H1 (cell line): ENCODE measurements at regions not wholly inside any gene's neighbourhood (a gene's known extent, or its start where the extent isn't known, plus 50 kb on each side); places are given as distances from the start of the nearest gene placed in this dataset.
"Not testable (repeated sequence)": the region's sequence is repeated elsewhere in the genome, so short reads cannot be mapped to it uniquely, and the experiment has no call there.

Experiments used
- CTCF ChIA-PET: fragments of 300-600 bp; sonication (Branson Sonifier 250); formaldehyde crosslinking; loops from one replicate; lab custom pipeline; 2021; ENCODE audit not compliant: partially characterized antibody; lab: Charles Lee
- POLR2A ChIA-PET: fragments of 300-600 bp; sonication (Branson Sonifier 250); formaldehyde crosslinking; loops from one replicate; lab custom pipeline; 2021; ENCODE audit warnings: inconsistent platforms; ENCODE audit not compliant: partially characterized antibody; lab: Charles Lee
- DNase-seq, 2 experiments: peaks; one replicate each; pipeline versions ENCODE4 v3.0.0 to v3.0.0-alpha.2; 2010 to 2022; ENCODE audit warnings: low spot score in 2 of 2, low read depth in 1 of 2, mixed read lengths in 1 of 2
- FAIRE-seq: peaks from 2 replicates; lab custom pipeline; 2011; peaks lifted over from hg19 to GRCh38; lab: Jason Lieb, UNC
- H2AFZ ChIP-seq: 2 replicates; pipeline ENCODE4 v1.8.1; 2012; ENCODE audit warnings: low read length, inconsistent platforms
- H2AK5ac ChIP-seq: 2 replicates; pipeline ENCODE4 v1.6.1; 2013; ENCODE audit warnings: low read depth, low read length
- H2BK120ac ChIP-seq: replicated peaks from 2 replicates; pipeline ENCODE3; 2013; ENCODE audit warnings: low read depth, low read length, inconsistent platforms
- H2BK12ac ChIP-seq: 2 replicates; pipeline ENCODE4 v1.6.1; 2013; ENCODE audit warnings: low read depth, low read length
- H2BK15ac ChIP-seq: 2 replicates; pipeline ENCODE4 v1.6.1; 2013; ENCODE audit warnings: low read length
- H2BK20ac ChIP-seq: 2 replicates; pipeline ENCODE4 v1.6.1; 2013; ENCODE audit warnings: low read length
- H2BK5ac ChIP-seq: 2 replicates; pipeline ENCODE4 v1.6.1; 2013; ENCODE audit warnings: low read depth, low read length
- H3K14ac ChIP-seq: 2 replicates; pipeline ENCODE4 v1.6.1; 2013; ENCODE audit warnings: inconsistent platforms; ENCODE audit not compliant: insufficient read length
- H3K18ac ChIP-seq: 2 replicates; pipeline ENCODE4 v1.6.1; 2013; ENCODE audit warnings: low read length; ENCODE audit errors: extremely low read depth
- H3K23ac ChIP-seq: 2 replicates; pipeline ENCODE4 v1.6.1; 2013; ENCODE audit warnings: inconsistent platforms; ENCODE audit not compliant: insufficient read length
- H3K23me2 ChIP-seq: 2 replicates; pipeline ENCODE4 v1.6.1; 2013; ENCODE audit warnings: low read depth, low read length
- H3K27ac ChIP-seq: 2 replicates; pipeline ENCODE4 v1.6.1; 2011; ENCODE audit warnings: low read depth, low read length, inconsistent platforms
- H3K27me3 ChIP-seq, 4 experiments: replicated peaks in 1 of 4; 1 replicate in 1 of 4; 2 replicates in 3 of 4; pipeline versions ENCODE4 v1.6.1 to v1.8.1; 2011 to 2013; ENCODE audit warnings: low read length in 3 of 4, mild to moderate bottlenecking in 3 of 4, inconsistent platforms in 2 of 4, mixed read lengths in 2 of 4, moderate library complexity in 1 of 4; ENCODE audit not compliant: control insufficient read depth in 3 of 4, insufficient read depth in 3 of 4; ENCODE audit errors: extremely low read depth in 1 of 4
- H3K36me3 ChIP-seq, 4 experiments: 2 replicates each; pipeline versions ENCODE4 v1.6.1 to v1.8.1; 2011 to 2013; ENCODE audit warnings: mild to moderate bottlenecking in 4 of 4, low read length in 3 of 4, moderate library complexity in 2 of 4, control low read depth in 1 of 4, inconsistent platforms in 1 of 4; ENCODE audit not compliant: insufficient read depth in 4 of 4, control insufficient read depth in 2 of 4
- H3K4ac ChIP-seq: replicated peaks from 2 replicates; pipeline ENCODE3; 2013; ENCODE audit warnings: low read length, low read depth, mixed read lengths, inconsistent platforms; ENCODE audit not compliant: insufficient read length
- H3K4me1 ChIP-seq, 4 experiments: replicated peaks in 1 of 4; 1 replicate in 1 of 4; 2 replicates in 3 of 4; pipeline versions ENCODE4 v1.6.1 to v1.8.1; 2011 to 2013; ENCODE audit warnings: low read length in 3 of 4, inconsistent platforms in 2 of 4, mixed read lengths in 1 of 4; ENCODE audit not compliant: insufficient read depth in 4 of 4, control insufficient read depth in 3 of 4
- H3K4me2 ChIP-seq, 2 experiments: 2 replicates each; pipeline versions ENCODE4 v1.6.1 to v1.8.1; 2011 to 2013; ENCODE audit warnings: low read depth in 2 of 2, low read length in 2 of 2, control low read depth in 1 of 2, inconsistent platforms in 1 of 2, mild to moderate bottlenecking in 1 of 2; ENCODE audit not compliant: insufficient read depth in 1 of 2
- H3K4me3 ChIP-seq, 4 experiments: fragments of 200-600, 300-600 bp in 1 of 4; sonication (generic), shearing (Covaris generic), sonication (Bioruptor Twin) in 1 of 4; 2 replicates each; pipeline versions ENCODE4 v1.5.1 to v1.8.1; 2011 to 2016; ENCODE audit warnings: low read length in 4 of 4, low read depth in 3 of 4, control low read depth in 2 of 4, inconsistent platforms in 2 of 4, mild to moderate bottlenecking in 2 of 4, mixed read lengths in 1 of 4, moderate library complexity in 1 of 4; ENCODE audit not compliant: insufficient read depth in 2 of 4; ENCODE audit errors: extremely low read depth in 1 of 4
- H3K56ac ChIP-seq: replicated peaks from 2 replicates; pipeline ENCODE3; 2013; ENCODE audit warnings: low read depth, mild to moderate bottlenecking, mixed read lengths, low read length, inconsistent platforms; ENCODE audit not compliant: insufficient read length
- H3K79me1 ChIP-seq: 2 replicates; pipeline ENCODE4 v1.6.1; 2013; ENCODE audit warnings: low read depth, low read length, control low read depth
- H3K79me2 ChIP-seq, 2 experiments: 2 replicates each; pipeline versions ENCODE4 v1.6.1 to v1.8.1; 2012 to 2013; ENCODE audit warnings: low read length in 2 of 2, mild to moderate bottlenecking in 2 of 2, inconsistent platforms in 1 of 2; ENCODE audit not compliant: insufficient read depth in 2 of 2, control insufficient read depth in 1 of 2
- H3K9ac ChIP-seq, 4 experiments: replicated peaks in 1 of 4; 1 replicate in 1 of 4; 2 replicates in 3 of 4; pipeline versions ENCODE4 v1.6.1 to v1.8.1; 2011 to 2013; ENCODE audit warnings: low read depth in 3 of 4, low read length in 3 of 4, control low read depth in 2 of 4, mild to moderate bottlenecking in 2 of 4, moderate library complexity in 2 of 4, inconsistent platforms in 1 of 4; ENCODE audit errors: extremely low read depth in 1 of 4
- H3K9me3 ChIP-seq, 2 experiments: 2 replicates each; pipeline versions ENCODE4 v1.6.1 to v1.8.1; 2012 to 2013; ENCODE audit warnings: mild to moderate bottlenecking in 2 of 2, moderate library complexity in 2 of 2, control low read depth in 1 of 2, inconsistent platforms in 1 of 2, low read depth in 1 of 2, low read length in 1 of 2, mixed read lengths in 1 of 2; ENCODE audit not compliant: insufficient read depth in 2 of 2
- H4K20me1 ChIP-seq, 2 experiments: replicated peaks in 1 of 2; 2 replicates each; pipeline versions ENCODE3 to v1.8.1; 2011 to 2013; ENCODE audit warnings: inconsistent platforms in 2 of 2, low read length in 2 of 2, mild to moderate bottlenecking in 1 of 2; ENCODE audit not compliant: insufficient read depth in 2 of 2, control insufficient read depth in 1 of 2
- H4K5ac ChIP-seq: 2 replicates; pipeline ENCODE4 v1.6.1; 2013; ENCODE audit warnings: low read length, low read depth, mixed read lengths, inconsistent platforms; ENCODE audit not compliant: insufficient read length
- H4K8ac ChIP-seq: 2 replicates; pipeline ENCODE4 v1.8.0; 2013; ENCODE audit warnings: mild to moderate bottlenecking, moderate library complexity, low read length, inconsistent platforms; ENCODE audit not compliant: insufficient read depth; ENCODE audit errors: extremely low read depth
- H4K91ac ChIP-seq: replicated peaks from 2 replicates; pipeline ENCODE3; 2013; ENCODE audit warnings: low read length, mixed read lengths, inconsistent platforms; ENCODE audit not compliant: insufficient read length
- WGBS, 2 experiments: shearing (Covaris generic) in 1 of 2; methylation state at CpG; one replicate each; pipeline versions ENCODE4 v1.1.6 to v1.1.7; 2013 to 2015; ENCODE audit warnings: low lambda C conversion rate in 2 of 2, mixed read lengths in 2 of 2, inconsistent platforms in 1 of 2, low coverage in 1 of 2, missing lambda C conversion rate in 1 of 2; ENCODE audit not compliant: insufficient replicate concordance in 2 of 2, insufficient coverage in 1 of 2, insufficient read length in 1 of 2; ENCODE audit errors: extremely low coverage in 1 of 2, missing lambda C conversion rate in 1 of 2; 5-methylcytosine and 5-hydroxymethylcytosine counted together

DNA sequence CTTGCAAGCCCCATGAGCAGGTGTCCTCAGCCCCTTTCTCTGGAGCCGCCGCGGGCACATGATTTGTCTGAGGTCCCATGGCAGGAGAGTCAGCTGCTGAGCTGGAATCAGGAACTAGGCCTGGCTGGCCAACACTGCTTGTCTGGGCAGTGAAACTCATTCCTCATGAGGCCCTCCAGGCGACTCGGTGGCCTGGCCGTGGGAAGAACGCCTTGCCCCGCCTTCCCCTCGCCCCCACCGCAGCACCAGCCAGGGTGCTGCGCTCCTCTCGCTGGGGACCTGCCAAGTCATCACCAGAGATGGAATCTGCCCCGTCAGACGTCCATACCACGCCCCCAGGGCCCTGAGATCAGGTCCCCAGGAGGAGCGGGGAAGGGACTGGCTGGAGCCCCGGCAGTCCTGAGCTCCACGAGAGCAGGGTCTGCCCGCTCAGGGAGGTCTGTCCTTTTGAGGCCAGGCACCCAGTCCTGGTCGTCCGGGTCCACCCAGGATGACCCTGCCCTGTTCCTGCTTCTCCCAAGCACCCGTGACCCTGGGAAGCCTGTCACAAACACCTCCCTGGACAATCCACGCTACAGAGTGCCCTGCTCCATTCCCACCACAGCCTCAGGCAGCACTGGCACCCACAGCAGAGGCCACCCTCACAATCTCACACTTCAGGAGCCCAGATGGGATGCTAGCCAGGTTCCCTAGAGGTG is 5414.5 kb upstream of the TPTE start:
- H3K23ac ChIP-seq, H4K8ac ChIP-seq, H3K4me3 ChIP-seq, CTCF ChIA-PET, H3K23me2 ChIP-seq, H2BK12ac ChIP-seq, H3K4me2 ChIP-seq, H3K27ac ChIP-seq, H3K9me3 ChIP-seq, H3K79me1 ChIP-seq, H3K4me1 ChIP-seq, H3K9ac ChIP-seq, DNase-seq, POLR2A ChIA-PET, H4K91ac ChIP-seq, H2AK5ac ChIP-seq, H3K18ac ChIP-seq, H2BK20ac ChIP-seq, H3K56ac ChIP-seq, H3K14ac ChIP-seq, H3K4ac ChIP-seq, H3K27me3 ChIP-seq, H4K20me1 ChIP-seq, H2BK120ac ChIP-seq, H2BK15ac ChIP-seq, H2AFZ ChIP-seq, H2BK5ac ChIP-seq, H3K36me3 ChIP-seq, FAIRE-seq, H3K79me2 ChIP-seq, H4K5ac ChIP-seq: not testable (repeated sequence)
- WGBS, 2 experiments, result 95% methylated on average over 4 of the region's 23 CpGs; no CpG with 5 or more reads in 1 of the 2 experiments

DNA sequence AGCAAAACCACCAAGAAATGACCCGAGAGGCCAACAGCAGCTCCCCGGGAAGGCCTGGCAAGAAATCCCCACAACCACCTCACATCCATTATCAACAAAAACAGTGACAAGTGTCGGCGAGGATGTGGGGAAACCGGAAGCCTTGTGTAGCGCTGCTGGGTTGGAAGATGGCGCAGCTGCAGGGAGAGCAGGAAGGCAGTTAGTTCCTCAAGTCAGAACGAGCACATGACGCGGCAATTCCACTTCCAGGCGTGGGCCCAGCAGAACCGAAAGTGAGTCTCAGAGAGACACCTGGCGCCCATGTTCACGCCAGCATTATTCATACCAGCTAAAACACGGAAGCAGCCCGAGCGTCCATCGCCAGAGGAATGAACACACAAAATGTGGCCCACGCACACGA is 5413.7 kb upstream of the TPTE start:
- H3K56ac ChIP-seq, DNase-seq, H2BK120ac ChIP-seq, H3K27ac ChIP-seq, H2BK20ac ChIP-seq, POLR2A ChIA-PET, H2AK5ac ChIP-seq, H3K79me1 ChIP-seq, H3K23ac ChIP-seq, H2BK5ac ChIP-seq, H2BK12ac ChIP-seq, H3K4ac ChIP-seq, H4K91ac ChIP-seq, H3K18ac ChIP-seq, H4K20me1 ChIP-seq, H3K4me3 ChIP-seq, FAIRE-seq, H3K27me3 ChIP-seq, H4K8ac ChIP-seq, H3K4me2 ChIP-seq, H4K5ac ChIP-seq, H3K4me1 ChIP-seq, H3K23me2 ChIP-seq, H2BK15ac ChIP-seq, H3K36me3 ChIP-seq, H3K9ac ChIP-seq, H2AFZ ChIP-seq, H3K79me2 ChIP-seq, H3K14ac ChIP-seq, CTCF ChIA-PET, H3K9me3 ChIP-seq: not testable (repeated sequence)
- no CpG with 5 or more reads among the region's 20 CpGs for WGBS, 2 experiments
